Endothelial cell (in vitro differentiated cells): ENCODE measurements at regions not wholly inside any gene's neighbourhood (a gene's known extent, or its start where the extent isn't known, plus 50 kb on each side); places are given as distances from the start of the nearest gene placed in this dataset.

ENCODE experiments used
- DNase-seq: peaks from one replicate; pipeline ENCODE4 v3.0.0; 2021; ENCODE audit warnings: low spot score
- H3K27ac Mint-ChIP-seq: one replicate; pipeline ENCODE4 v1.8.0; 2021; ENCODE audit warnings: mixed read lengths, inconsistent platforms; ENCODE audit not compliant: unreplicated experiment
- H3K27me3 Mint-ChIP-seq: one replicate; pipeline ENCODE4 v1.8.0; 2021; ENCODE audit warnings: mild to moderate bottlenecking, moderate library complexity, mixed read lengths, inconsistent platforms; ENCODE audit not compliant: unreplicated experiment
- H3K36me3 Mint-ChIP-seq: one replicate; pipeline ENCODE4 v1.8.0; 2021; ENCODE audit warnings: mild to moderate bottlenecking, low read depth, mixed read lengths, inconsistent platforms; ENCODE audit not compliant: unreplicated experiment
- H3K4me1 Mint-ChIP-seq: one replicate; pipeline ENCODE4 v1.8.0; 2021; ENCODE audit warnings: mild to moderate bottlenecking, mixed read lengths, inconsistent platforms; ENCODE audit not compliant: unreplicated experiment
- H3K4me3 Mint-ChIP-seq: one replicate; pipeline ENCODE4 v1.8.0; 2021; ENCODE audit warnings: mild to moderate bottlenecking, mixed read lengths, inconsistent platforms; ENCODE audit not compliant: unreplicated experiment
- H3K9me3 Mint-ChIP-seq: one replicate; pipeline ENCODE4 v1.8.0; 2021; ENCODE audit warnings: mixed read lengths, inconsistent platforms; ENCODE audit not compliant: unreplicated experiment
- TF ChIP-seq, protein P1 (sequence below): fragments of 200-600 bp; sonication (generic); IDR thresholded peaks from one replicate; pipeline ENCODE4 v1.5.0; 2021; ENCODE audit warnings: antibody characterized with exemption; ENCODE audit not compliant: unreplicated experiment

DNA sequence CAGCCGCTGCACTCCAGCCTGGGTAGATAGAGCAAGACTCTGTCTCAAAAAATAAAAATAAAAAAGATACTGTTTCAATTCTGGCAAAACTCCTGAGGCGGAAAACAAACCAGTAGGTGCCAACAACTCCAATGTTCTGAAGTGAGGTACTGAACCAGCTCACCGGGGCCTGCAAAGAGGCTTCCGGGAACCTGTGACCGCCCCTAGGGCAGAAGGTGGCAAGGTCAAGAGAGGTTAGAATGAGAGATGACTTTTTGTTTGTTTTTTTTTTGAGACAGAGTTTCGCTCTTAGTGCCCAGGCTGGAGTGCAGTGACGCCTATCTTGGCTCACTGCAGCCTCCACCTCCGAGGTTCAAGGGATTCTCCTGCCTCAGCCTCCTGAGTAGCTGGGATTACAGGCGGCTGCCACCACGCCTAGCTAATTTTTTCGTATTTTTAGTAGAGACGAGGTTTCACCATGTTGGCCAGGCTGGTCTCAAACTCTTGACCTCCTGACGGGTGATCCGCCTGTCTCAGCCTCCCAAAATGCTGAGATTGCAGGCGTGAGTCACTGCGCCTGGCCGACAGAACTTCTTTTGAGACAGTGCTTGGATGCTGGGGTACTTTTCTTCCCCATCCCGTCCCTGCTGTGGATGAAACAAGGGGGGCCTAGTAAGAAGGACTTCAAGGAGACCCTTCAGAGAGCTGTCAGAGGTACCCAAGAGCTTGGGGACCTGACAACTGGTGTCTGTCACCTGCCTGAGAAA, 91.9 kb upstream of the SLC25A33 start:
- Mint-ChIP-seq H3K4me1 (peaks cover 16% of the 10 kb centered on the region), H3K9me3 (no peaks in the 10 kb centered on the region), H3K36me3 (no peaks in the 10 kb centered on the region), H3K27ac (no peak overlapping the region), H3K27me3 (peaks cover 9% of the 10 kb centered on the region), H3K4me3 (no peak overlapping the region)
- DNase-seq, result no peak
- TF ChIP-seq, protein P1, sequence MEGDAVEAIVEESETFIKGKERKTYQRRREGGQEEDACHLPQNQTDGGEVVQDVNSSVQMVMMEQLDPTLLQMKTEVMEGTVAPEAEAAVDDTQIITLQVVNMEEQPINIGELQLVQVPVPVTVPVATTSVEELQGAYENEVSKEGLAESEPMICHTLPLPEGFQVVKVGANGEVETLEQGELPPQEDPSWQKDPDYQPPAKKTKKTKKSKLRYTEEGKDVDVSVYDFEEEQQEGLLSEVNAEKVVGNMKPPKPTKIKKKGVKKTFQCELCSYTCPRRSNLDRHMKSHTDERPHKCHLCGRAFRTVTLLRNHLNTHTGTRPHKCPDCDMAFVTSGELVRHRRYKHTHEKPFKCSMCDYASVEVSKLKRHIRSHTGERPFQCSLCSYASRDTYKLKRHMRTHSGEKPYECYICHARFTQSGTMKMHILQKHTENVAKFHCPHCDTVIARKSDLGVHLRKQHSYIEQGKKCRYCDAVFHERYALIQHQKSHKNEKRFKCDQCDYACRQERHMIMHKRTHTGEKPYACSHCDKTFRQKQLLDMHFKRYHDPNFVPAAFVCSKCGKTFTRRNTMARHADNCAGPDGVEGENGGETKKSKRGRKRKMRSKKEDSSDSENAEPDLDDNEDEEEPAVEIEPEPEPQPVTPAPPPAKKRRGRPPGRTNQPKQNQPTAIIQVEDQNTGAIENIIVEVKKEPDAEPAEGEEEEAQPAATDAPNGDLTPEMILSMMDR, result no peak

- TF ChIP-seq, protein P1, result no peak
- H3K4me1 Mint-ChIP-seq, result peaks cover 16% of the 10 kb centered on the region
- peak; percentile 18 for DNase-seq
- H3K9me3 Mint-ChIP-seq, result no peaks in the 10 kb centered on the region
- H3K36me3 Mint-ChIP-seq, result no peaks in the 10 kb centered on the region
- H3K27me3 Mint-ChIP-seq, result peaks cover 9% of the 10 kb centered on the region
- no peak overlapping the region for H3K4me3 Mint-ChIP-seq
- peak overlapping the region; percentile 25 for H3K27ac Mint-ChIP-seq
Observed at GRCh38 chr1:9448132-9449109, 90.8 kb upstream of the SLC25A33 start.

GRCh38 chr1:9449110-9449627, 90.1 kb upstream of the SLC25A33 start:
- H3K27ac Mint-ChIP-seq, result no peak overlapping the region
- H3K9me3 Mint-ChIP-seq, result no peaks in the 10 kb centered on the region

DNA sequence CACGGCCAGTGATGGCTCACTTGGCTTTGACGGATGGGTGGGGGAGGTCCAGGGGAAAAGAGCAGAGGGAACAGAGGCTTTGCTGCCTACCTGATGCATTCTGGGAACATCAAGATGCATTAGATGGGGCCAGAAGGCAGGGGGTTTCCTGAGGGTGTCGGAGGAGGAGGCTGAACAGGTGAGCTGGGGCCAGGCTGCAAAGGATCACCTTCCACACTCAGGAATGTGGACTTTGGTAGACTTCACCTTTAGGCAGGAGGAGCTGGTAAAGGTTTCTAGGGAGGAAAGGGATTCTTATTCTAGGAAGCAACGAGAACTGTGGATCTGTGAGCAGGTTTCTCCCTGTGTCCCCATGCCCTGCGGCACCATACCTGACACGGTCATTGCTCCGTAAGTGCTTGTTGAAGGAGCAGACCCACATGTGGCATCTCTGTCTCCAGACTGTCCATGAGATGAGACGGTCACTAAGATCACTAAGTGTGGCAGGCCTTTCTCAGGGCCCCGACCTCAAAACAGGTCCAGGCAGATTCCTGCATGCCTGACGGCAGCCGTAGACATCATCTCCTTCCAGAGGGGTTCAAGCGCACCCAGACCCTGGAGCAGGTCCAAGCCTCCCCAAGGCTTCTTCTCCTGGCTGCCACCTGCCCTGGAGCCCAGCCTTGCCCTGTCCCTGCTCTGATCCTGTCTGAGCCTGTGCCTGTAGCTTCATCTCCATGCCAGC, 89.1 kb upstream of the SLC25A33 start:
- Mint-ChIP-seq H3K27ac (no peak overlapping the region), H3K4me3 (no peak overlapping the region)

More at GRCh38 chr1:9449110-9449627, 90.1 kb upstream of the SLC25A33 start:
- Mint-ChIP-seq H3K36me3 (no peaks in the 10 kb centered on the region), H3K4me3 (no peak overlapping the region), H3K27me3 (peaks cover 9% of the 10 kb centered on the region), H3K4me1 (peaks cover 11% of the 10 kb centered on the region)
- DNase-seq, result no peak
- TF ChIP-seq, protein P1, result no peak

More for the DNA sequence above, 89.1 kb upstream of the SLC25A33 start:
- no peak for DNase-seq
- Mint-ChIP-seq H3K36me3 (no peaks in the 10 kb centered on the region), H3K27me3 (peaks cover 9% of the 10 kb centered on the region), H3K4me1 (peaks cover 10% of the 10 kb centered on the region), H3K9me3 (no peaks in the 10 kb centered on the region)
- TF ChIP-seq, protein P1, result no peak
